ENCODE measurements at regions not wholly inside any gene's neighbourhood (a gene's known extent, or its start where the extent isn't known, plus 50 kb on each side); places are given as distances from the start of the nearest gene placed in this dataset.

- H3K9me3 Mint-ChIP-seq, result no peaks in the 10 kb centered on the region
- no peak overlapping the region for H3K4me3 Mint-ChIP-seq
- H3K36me3 Mint-ChIP-seq (ENCODE audit: low read depth), result no peaks in the 10 kb centered on the region
- no peaks in the 10 kb centered on the region for H3K4me1 Mint-ChIP-seq (ENCODE audit: low read depth)
- H3K27me3 Mint-ChIP-seq (ENCODE audit: low read depth), result peaks cover 5% of the 10 kb centered on the region
- no peak overlapping the region for H3K27ac Mint-ChIP-seq
These were observed 94.0 kb upstream of the PIK3C3 start for GRCh38 chr18:41860987-41861386.

GRCh38 chr18:41858761-41859555 lies 96.1 kb upstream of the PIK3C3 start:
- no peaks in the 10 kb centered on the region for H3K36me3 Mint-ChIP-seq (ENCODE audit: low read depth)
- H3K27ac Mint-ChIP-seq, result no peak overlapping the region
- H3K4me1 Mint-ChIP-seq (ENCODE audit: low read depth), result no peaks in the 10 kb centered on the region
- no peak overlapping the region for H3K4me3 Mint-ChIP-seq
- H3K9me3 Mint-ChIP-seq, result no peaks in the 10 kb centered on the region
- H3K27me3 Mint-ChIP-seq (ENCODE audit: low read depth), result peaks cover 5% of the 10 kb centered on the region

GRCh38 chr18:41853280-41853679 lies 101.8 kb upstream of the PIK3C3 start:
- Mint-ChIP-seq H3K36me3 (ENCODE audit: low read depth) (no peaks in the 10 kb centered on the region), H3K4me1 (ENCODE audit: low read depth) (no peaks in the 10 kb centered on the region), H3K27me3 (ENCODE audit: low read depth) (no peaks in the 10 kb centered on the region), H3K4me3 (no peak overlapping the region), H3K27ac (no peak overlapping the region), H3K9me3 (no peaks in the 10 kb centered on the region)

- Mint-ChIP-seq H3K27ac (no peak overlapping the region), H3K9me3 (no peaks in the 10 kb centered on the region), H3K36me3 (ENCODE audit: low read depth) (no peaks in the 10 kb centered on the region), H3K4me1 (ENCODE audit: low read depth) (no peaks in the 10 kb centered on the region), H3K4me3 (no peak overlapping the region), H3K27me3 (ENCODE audit: low read depth) (no peaks in the 10 kb centered on the region)
These were observed 104.3 kb upstream of the PIK3C3 start for GRCh38 chr18:41850781-41851180.

- Mint-ChIP-seq H3K9me3 (no peaks in the 10 kb centered on the region), H3K27me3 (ENCODE audit: low read depth) (no peaks in the 10 kb centered on the region), H3K27ac (no peak overlapping the region), H3K4me1 (ENCODE audit: low read depth) (no peaks in the 10 kb centered on the region), H3K4me3 (no peak overlapping the region), H3K36me3 (ENCODE audit: low read depth) (no peaks in the 10 kb centered on the region)
These were observed 105.4 kb upstream of the PIK3C3 start for GRCh38 chr18:41849632-41850031.

- Mint-ChIP-seq H3K9me3 (no peaks in the 10 kb centered on the region), H3K4me3 (no peak overlapping the region), H3K4me1 (ENCODE audit: low read depth) (no peaks in the 10 kb centered on the region), H3K27me3 (ENCODE audit: low read depth) (no peaks in the 10 kb centered on the region), H3K27ac (no peak overlapping the region), H3K36me3 (ENCODE audit: low read depth) (no peaks in the 10 kb centered on the region)
These were observed 109.5 kb upstream of the PIK3C3 start for GRCh38 chr18:41845563-41845962.

GRCh38 chr18:41842886-41843285 lies 112.1 kb upstream of the PIK3C3 start:
- no peak overlapping the region for H3K27ac Mint-ChIP-seq
- H3K4me3 Mint-ChIP-seq, result no peak overlapping the region
- H3K36me3 Mint-ChIP-seq (ENCODE audit: low read depth), result no peaks in the 10 kb centered on the region
- H3K9me3 Mint-ChIP-seq, result no peaks in the 10 kb centered on the region
- H3K27me3 Mint-ChIP-seq (ENCODE audit: low read depth), result no peaks in the 10 kb centered on the region
- H3K4me1 Mint-ChIP-seq (ENCODE audit: low read depth), result no peaks in the 10 kb centered on the region

- Mint-ChIP-seq H3K9me3 (no peaks in the 10 kb centered on the region), H3K27ac (no peak overlapping the region), H3K36me3 (ENCODE audit: low read depth) (no peaks in the 10 kb centered on the region), H3K4me1 (ENCODE audit: low read depth) (no peaks in the 10 kb centered on the region), H3K27me3 (ENCODE audit: low read depth) (no peaks in the 10 kb centered on the region), H3K4me3 (no peak overlapping the region)
These were observed 125.2 kb upstream of the PIK3C3 start for GRCh38 chr18:41829647-41830516.

- Mint-ChIP-seq H3K27me3 (ENCODE audit: low read depth) (no peaks in the 10 kb centered on the region), H3K4me1 (ENCODE audit: low read depth) (no peaks in the 10 kb centered on the region), H3K36me3 (ENCODE audit: low read depth) (no peaks in the 10 kb centered on the region), H3K4me3 (no peak overlapping the region), H3K27ac (no peak overlapping the region), H3K9me3 (no peaks in the 10 kb centered on the region)
These were observed 126.9 kb upstream of the PIK3C3 start for GRCh38 chr18:41828137-41828536.

GRCh38 chr18:41820784-41821183 lies 134.2 kb upstream of the PIK3C3 start:
- Mint-ChIP-seq H3K9me3 (no peaks in the 10 kb centered on the region), H3K4me3 (no peak overlapping the region), H3K27me3 (ENCODE audit: low read depth) (no peaks in the 10 kb centered on the region), H3K27ac (no peak overlapping the region), H3K4me1 (ENCODE audit: low read depth) (no peaks in the 10 kb centered on the region), H3K36me3 (ENCODE audit: low read depth) (no peaks in the 10 kb centered on the region)

- no peak overlapping the region for H3K4me3 Mint-ChIP-seq
- no peaks in the 10 kb centered on the region for H3K4me1 Mint-ChIP-seq (ENCODE audit: low read depth)
- no peaks in the 10 kb centered on the region for H3K36me3 Mint-ChIP-seq (ENCODE audit: low read depth)
- H3K27me3 Mint-ChIP-seq (ENCODE audit: low read depth), result no peaks in the 10 kb centered on the region
- no peaks in the 10 kb centered on the region for H3K9me3 Mint-ChIP-seq
- no peak overlapping the region for H3K27ac Mint-ChIP-seq
These were observed 136.4 kb upstream of the PIK3C3 start for GRCh38 chr18:41818381-41819355.

- H3K27me3 Mint-ChIP-seq (ENCODE audit: low read depth), result no peaks in the 10 kb centered on the region
- H3K4me3 Mint-ChIP-seq, result no peak overlapping the region
- no peaks in the 10 kb centered on the region for H3K36me3 Mint-ChIP-seq (ENCODE audit: low read depth)
These were observed 140.4 kb upstream of the PIK3C3 start for GRCh38 chr18:41814651-41815050.

GRCh38 chr18:41809652-41810051 lies 145.4 kb upstream of the PIK3C3 start:
- no peaks in the 10 kb centered on the region for H3K36me3 Mint-ChIP-seq (ENCODE audit: low read depth)
- H3K9me3 Mint-ChIP-seq, result no peaks in the 10 kb centered on the region
- H3K27me3 Mint-ChIP-seq (ENCODE audit: low read depth), result no peaks in the 10 kb centered on the region
- no peak overlapping the region for H3K4me3 Mint-ChIP-seq
- no peak overlapping the region for H3K27ac Mint-ChIP-seq
- H3K4me1 Mint-ChIP-seq (ENCODE audit: low read depth), result no peaks in the 10 kb centered on the region

More at GRCh38 chr18:41814651-41815050, 140.4 kb upstream of the PIK3C3 start:
- H3K4me1 Mint-ChIP-seq (ENCODE audit: low read depth), result no peaks in the 10 kb centered on the region
- H3K9me3 Mint-ChIP-seq, result no peaks in the 10 kb centered on the region
- H3K27ac Mint-ChIP-seq, result no peak overlapping the region

- H3K36me3 Mint-ChIP-seq (ENCODE audit: low read depth), result no peaks in the 10 kb centered on the region
- no peak overlapping the region for H3K4me3 Mint-ChIP-seq
- no peaks in the 10 kb centered on the region for H3K4me1 Mint-ChIP-seq (ENCODE audit: low read depth)
- H3K9me3 Mint-ChIP-seq, result no peaks in the 10 kb centered on the region
- no peak overlapping the region for H3K27ac Mint-ChIP-seq
- H3K27me3 Mint-ChIP-seq (ENCODE audit: low read depth), result no peaks in the 10 kb centered on the region
These were observed 149.7 kb upstream of the PIK3C3 start for GRCh38 chr18:41805341-41805740.

All from T-helper 1 cell treated with Interleukin-12 subunit alpha and Interleukin-12 subunit beta and Interleukin-4 antibody, amounts not matched to agents 30 μg/mL and 1 μg/mL, for 36 hours (primary cell).